ENCODE measurements at regions not wholly inside any gene's neighbourhood (a gene's known extent, or its start where the extent isn't known, plus 50 kb on each side); places are given as distances from the start of the nearest gene placed in this dataset.

GRCh38 chr10:35765996-35766395, 123.9 kb upstream of the FZD8 start:
- no peak for DNase-seq (ENCODE audit: low spot score in 2 of 2)
- Histone ChIP-seq H3K27me3 (no peaks in the 10 kb centered on the region), H3K9me3 (no peaks in the 10 kb centered on the region), H3K4me1 (no peaks in the 10 kb centered on the region), H3K27ac (no peak overlapping the region), H3K4me3 (no peak overlapping the region), H3K36me3 (no peaks in the 10 kb centered on the region)
- intact Hi-C loops (cut with DNase I), result no loop called here
- no peak for TF ChIP-seq CTCF (IDR thresholded peaks at IDR 0.05)

GRCh38 chr10:35765066-35765527, 123.0 kb upstream of the FZD8 start:
- intact Hi-C loops (cut with DNase I), result no loop called here
- no peaks in the 10 kb centered on the region for H3K27me3 ChIP-seq
- DNase-seq (ENCODE audit: low spot score in 2 of 2), result no peak
- TF ChIP-seq CTCF (IDR thresholded peaks at IDR 0.05), result no peak
- H3K27ac ChIP-seq, result no peak overlapping the region
- no peaks in the 10 kb centered on the region for H3K36me3 ChIP-seq
- H3K4me3 ChIP-seq, result no peak overlapping the region
- no peaks in the 10 kb centered on the region for H3K4me1 ChIP-seq
- no peaks in the 10 kb centered on the region for H3K9me3 ChIP-seq

- Histone ChIP-seq H3K4me1 (no peaks in the 10 kb centered on the region), H3K36me3 (no peaks in the 10 kb centered on the region), H3K27ac (no peak overlapping the region), H3K27me3 (no peaks in the 10 kb centered on the region), H3K4me3 (no peak overlapping the region), H3K9me3 (no peaks in the 10 kb centered on the region)
- no peak for TF ChIP-seq CTCF (IDR thresholded peaks at IDR 0.05)
- DNase-seq (ENCODE audit: low spot score in 2 of 2), result no peak
- intact Hi-C loops (cut with DNase I), result no loop called here
Observed at GRCh38 chr10:35762311-35763030, 120.4 kb upstream of the FZD8 start.

- Histone ChIP-seq H3K4me3 (no peak overlapping the region), H3K27me3 (no peaks in the 10 kb centered on the region), H3K9me3 (no peaks in the 10 kb centered on the region), H3K4me1 (no peaks in the 10 kb centered on the region), H3K27ac (no peak overlapping the region), H3K36me3 (no peaks in the 10 kb centered on the region)
- DNase-seq (ENCODE audit: low spot score in 2 of 2), result peak in 1 of 2 donors; percentile 68
- no peak for TF ChIP-seq CTCF (IDR thresholded peaks at IDR 0.05)
- intact Hi-C loops (cut with DNase I), result no loop called here
Observed at GRCh38 chr10:35758076-35758475, 116.0 kb upstream of the FZD8 start.

GRCh38 chr10:35754519-35754918, 112.4 kb upstream of the FZD8 start:
- intact Hi-C loops (cut with DNase I), result no loop called here
- DNase-seq (ENCODE audit: low spot score in 2 of 2), result no peak
- Histone ChIP-seq H3K4me1 (no peaks in the 10 kb centered on the region), H3K9me3 (no peaks in the 10 kb centered on the region), H3K36me3 (no peaks in the 10 kb centered on the region), H3K27ac (no peak overlapping the region), H3K4me3 (no peak overlapping the region), H3K27me3 (no peaks in the 10 kb centered on the region)
- no peak for TF ChIP-seq CTCF (IDR thresholded peaks at IDR 0.05)

Data from ascending aorta (tissue), 2 donors.